ENCODE measurements at regions not wholly inside any gene's neighbourhood (a gene's known extent, or its start where the extent isn't known, plus 50 kb on each side); places are given as distances from the start of the nearest gene placed in this dataset.
"Not testable (repeated sequence)": the region's sequence is repeated elsewhere in the genome, so short reads cannot be mapped to it uniquely, and the experiment has no call there.

- Histone ChIP-seq H4K20me1 (ENCODE audit: insufficient read depth) (no peaks in the 10 kb centered on the region), H3K4me2 (ENCODE audit: low read length) (no peak overlapping the region), H3K27ac (ENCODE audit: low read depth, low read length) (no peak overlapping the region), H3K9ac (ENCODE audit: low read length) (no peak overlapping the region), H3K9me2 (ENCODE audit: insufficient read depth) (no peaks in the 10 kb centered on the region), H3K27me3 (ENCODE audit: insufficient read depth, low read length) (peaks cover 33% of the 10 kb centered on the region), H3K36me3 (ENCODE audit: control insufficient read depth in 1 of 2, insufficient read depth in 2 of 2, low read length in 2 of 2) (no peaks in the 10 kb centered on the region), H2AFZ (ENCODE audit: low read depth, low read length, poor library complexity, severe bottlenecking) (no peak overlapping the region), H3K9me3 (ENCODE audit: control insufficient read depth in 1 of 2, insufficient read depth in 1 of 2, low read depth in 1 of 2, low read length in 2 of 2) (no peaks in the 10 kb centered on the region), H3K4me3 (replicated peaks in 1 of 2; ENCODE audit: low read depth in 1 of 2, low read length in 2 of 2) (no peak overlapping the region), H3K4me1 (ENCODE audit: control insufficient read depth in 1 of 2, insufficient read depth in 2 of 2, low read length in 2 of 2) (no peaks in the 10 kb centered on the region), H3K79me2 (ENCODE audit: insufficient read depth, low read length) (no peaks in the 10 kb centered on the region)
- DNase-seq (ENCODE audit: low read depth, low spot score) (no peak), ATAC-seq (no peak)
- no TSS peak for BruUV-seq (replicated peaks)
- ChIA-PET RAD21 (ENCODE audit: low non-redundant PET in 1 of 2, low total read pairs in 2 of 2, uncharacterized antibody in 2 of 2, unreplicated experiment in 2 of 2) (no interaction called here), CTCF (interaction anchor here (0.9 to 5.0 kb wide), 3 partner anchors 11 to 33 kb away, joined by 3 to 35 read pairs (median 3); no protein-coding TSS in a partner anchor), POLR2A (no interaction called here)
- no peak for TF ChIP-seq EGR1 (IDR thresholded peaks at IDR 0.05; ENCODE audit: low read depth)
- no peak for TF ChIP-seq REST (IDR thresholded peaks at IDR 0.05; ENCODE audit: low read depth)
- no peak for TF ChIP-seq CBX3 (IDR thresholded peaks at IDR 0.05; ENCODE audit: low read depth)
- TF ChIP-seq RAD21 (IDR thresholded peaks at IDR 0.05; ENCODE audit: low read depth), result no peak
- no peak for TF ChIP-seq JUND (IDR thresholded peaks at IDR 0.05)
- TF ChIP-seq SIN3A (IDR thresholded peaks at IDR 0.05; ENCODE audit: low read depth), result no peak
- TF ChIP-seq SRF (IDR thresholded peaks at IDR 0.05; ENCODE audit: low read depth), result no peak
- TF ChIP-seq ATF3 (IDR thresholded peaks at IDR 0.05), result no peak
- TF ChIP-seq ZBTB33 (IDR thresholded peaks at IDR 0.05; ENCODE audit: extremely low read depth, insufficient replicate concordance, low read length), result no peak
- TF ChIP-seq, protein P1, sequence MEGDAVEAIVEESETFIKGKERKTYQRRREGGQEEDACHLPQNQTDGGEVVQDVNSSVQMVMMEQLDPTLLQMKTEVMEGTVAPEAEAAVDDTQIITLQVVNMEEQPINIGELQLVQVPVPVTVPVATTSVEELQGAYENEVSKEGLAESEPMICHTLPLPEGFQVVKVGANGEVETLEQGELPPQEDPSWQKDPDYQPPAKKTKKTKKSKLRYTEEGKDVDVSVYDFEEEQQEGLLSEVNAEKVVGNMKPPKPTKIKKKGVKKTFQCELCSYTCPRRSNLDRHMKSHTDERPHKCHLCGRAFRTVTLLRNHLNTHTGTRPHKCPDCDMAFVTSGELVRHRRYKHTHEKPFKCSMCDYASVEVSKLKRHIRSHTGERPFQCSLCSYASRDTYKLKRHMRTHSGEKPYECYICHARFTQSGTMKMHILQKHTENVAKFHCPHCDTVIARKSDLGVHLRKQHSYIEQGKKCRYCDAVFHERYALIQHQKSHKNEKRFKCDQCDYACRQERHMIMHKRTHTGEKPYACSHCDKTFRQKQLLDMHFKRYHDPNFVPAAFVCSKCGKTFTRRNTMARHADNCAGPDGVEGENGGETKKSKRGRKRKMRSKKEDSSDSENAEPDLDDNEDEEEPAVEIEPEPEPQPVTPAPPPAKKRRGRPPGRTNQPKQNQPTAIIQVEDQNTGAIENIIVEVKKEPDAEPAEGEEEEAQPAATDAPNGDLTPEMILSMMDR (IDR thresholded peaks at IDR 0.05 in 2 of 3, conservative IDR thresholded peaks at IDR 0.05 in 1 of 3; ENCODE audit: borderline replicate concordance in 1 of 3, insufficient read depth in 1 of 3, low read depth in 2 of 3, low read length in 2 of 3), result no peak
- TF ChIP-seq TCF7L2 (IDR thresholded peaks at IDR 0.05; ENCODE audit: borderline replicate concordance, extremely low read depth, insufficient read depth, insufficient read length), result no peak
- no peak for TF ChIP-seq SP1 (IDR thresholded peaks at IDR 0.05; ENCODE audit: low read depth)
- intact Hi-C loops (cut with micrococcal nuclease), result no loop called here
Measured at GRCh38 chr11:36736103-36736502, 138.1 kb upstream of the RAG2 start.

- H3K79me2 ChIP-seq (ENCODE audit: insufficient read depth, low read length); intact Hi-C loops (cut with micrococcal nuclease); H3K4me2 ChIP-seq (ENCODE audit: low read length); H3K9me3 ChIP-seq (ENCODE audit: control insufficient read depth in 1 of 2, insufficient read depth in 1 of 2, low read depth in 1 of 2, low read length in 2 of 2); BruUV-seq (replicated peaks); H3K36me3 ChIP-seq (ENCODE audit: control insufficient read depth in 1 of 2, insufficient read depth in 2 of 2, low read length in 2 of 2); H2AFZ ChIP-seq (ENCODE audit: low read depth, low read length, poor library complexity, severe bottlenecking); POLR2A ChIA-PET; DNase-seq (ENCODE audit: low read depth, low spot score); H3K9ac ChIP-seq (ENCODE audit: low read length); H3K4me3 ChIP-seq (replicated peaks in 1 of 2; ENCODE audit: low read depth in 1 of 2, low read length in 2 of 2); ATAC-seq; H3K27ac ChIP-seq (ENCODE audit: low read depth, low read length); H3K4me1 ChIP-seq (ENCODE audit: control insufficient read depth in 1 of 2, insufficient read depth in 2 of 2, low read length in 2 of 2); H3K9me2 ChIP-seq (ENCODE audit: insufficient read depth); H4K20me1 ChIP-seq (ENCODE audit: insufficient read depth); RAD21 ChIA-PET (ENCODE audit: low non-redundant PET in 1 of 2, low total read pairs in 2 of 2, uncharacterized antibody in 2 of 2, unreplicated experiment in 2 of 2): not testable (repeated sequence)
- CTCF ChIA-PET, result interaction anchor here (3.2 kb wide), 1 partner anchor 14 kb away, joined by 16 read pairs; no protein-coding TSS in a partner anchor
- peaks cover 41% of the 10 kb centered on the region for H3K27me3 ChIP-seq (ENCODE audit: insufficient read depth, low read length)
Measured at GRCh38 chr11:36733721-36734120, 135.7 kb upstream of the RAG2 start.
